ENCODE measurements at regions not wholly inside any gene's neighbourhood (a gene's known extent, or its start where the extent isn't known, plus 50 kb on each side); places are given as distances from the start of the nearest gene placed in this dataset.
A peak's percentile ranks its signal among the peaks of the same experiment; 100 is the strongest.

DNA sequence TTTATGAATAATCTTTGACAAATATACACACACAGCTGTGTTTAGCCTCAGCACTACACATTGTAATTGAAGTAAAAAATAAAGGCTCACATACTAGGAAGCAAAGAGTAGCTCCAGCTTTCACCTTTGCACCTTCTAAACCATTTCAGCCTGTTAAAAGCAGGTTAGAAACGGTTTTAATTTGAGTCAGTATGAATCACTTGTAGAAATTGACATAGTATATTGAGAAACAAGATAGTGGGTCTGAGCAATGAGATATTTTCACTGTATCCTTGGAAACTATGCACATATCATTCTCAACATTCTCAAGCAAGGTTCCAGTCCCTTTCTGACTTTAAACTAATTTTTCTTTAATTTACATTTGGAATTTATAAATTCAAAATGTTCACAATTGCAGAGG lies 380.3 kb downstream of the AASDHPPT start:
- DNase-seq (ENCODE audit: low read depth in 2 of 2) = no peak

DNA sequence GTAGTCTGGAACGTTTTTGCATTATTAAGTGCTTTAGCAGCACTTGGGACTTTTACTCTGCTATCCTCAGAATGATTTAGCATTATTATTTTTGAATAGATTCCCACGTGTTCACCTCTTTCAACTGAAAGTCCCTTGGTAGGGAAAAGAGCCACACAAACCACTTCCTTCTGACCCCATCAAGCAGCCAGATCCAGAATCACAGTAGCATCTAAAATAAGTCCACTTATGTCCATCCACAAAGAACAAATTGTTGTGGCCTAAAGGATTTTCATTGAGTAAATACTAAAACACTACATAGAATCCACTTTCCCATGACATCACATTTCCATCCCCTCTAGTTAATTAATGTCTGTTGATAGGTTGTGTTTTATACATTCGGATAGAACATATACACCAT lies 381.7 kb downstream of the AASDHPPT start:
- DNase-seq (ENCODE audit: low read depth in 2 of 2) = no peak

GRCh38 chr11:106461148-106461691 lies 383.8 kb downstream of the AASDHPPT start:
- DNase-seq (ENCODE audit: low read depth in 2 of 2) = no peak

- no peak for DNase-seq (ENCODE audit: low read depth in 2 of 2)
These were observed 384.5 kb downstream of the AASDHPPT start for GRCh38 chr11:106461839-106462545.

GRCh38 chr11:106463154-106463553 lies 385.7 kb downstream of the AASDHPPT start:
- DNase-seq (ENCODE audit: low read depth in 2 of 2) = no peak

- peak in 1 of 2 donors; percentile 28 for DNase-seq (ENCODE audit: low read depth in 2 of 2)
These were observed 386.3 kb downstream of the AASDHPPT start for GRCh38 chr11:106463796-106464201.

DNA sequence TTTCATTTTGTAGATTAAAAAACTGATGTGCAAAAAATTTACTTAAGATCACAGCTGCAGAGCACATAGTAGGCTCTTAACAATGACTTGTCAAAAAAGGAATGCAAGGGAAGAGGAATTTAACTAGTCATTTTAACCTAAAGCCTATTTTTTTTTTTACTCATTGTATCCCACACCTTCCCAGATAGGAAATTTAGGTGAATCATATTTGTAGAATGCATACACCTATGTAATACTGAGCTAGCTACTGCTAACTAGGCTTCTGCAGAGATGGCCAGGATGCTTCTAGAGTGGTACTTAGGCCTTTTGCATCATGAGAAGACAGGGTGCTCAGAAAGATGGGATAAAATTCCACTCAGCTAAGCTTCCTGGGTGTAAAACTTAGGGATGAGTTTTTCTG lies 387.3 kb downstream of the AASDHPPT start:
- no peak for DNase-seq (ENCODE audit: low read depth in 2 of 2)

- DNase-seq (ENCODE audit: low read depth in 2 of 2) = peak in 1 of 2 donors; percentile 5
These were observed 389.1 kb downstream of the AASDHPPT start for GRCh38 chr11:106466521-106467080.

- DNase-seq (ENCODE audit: low read depth in 2 of 2) = no peak
These were observed 390.0 kb downstream of the AASDHPPT start for GRCh38 chr11:106467501-106467900.

DNA sequence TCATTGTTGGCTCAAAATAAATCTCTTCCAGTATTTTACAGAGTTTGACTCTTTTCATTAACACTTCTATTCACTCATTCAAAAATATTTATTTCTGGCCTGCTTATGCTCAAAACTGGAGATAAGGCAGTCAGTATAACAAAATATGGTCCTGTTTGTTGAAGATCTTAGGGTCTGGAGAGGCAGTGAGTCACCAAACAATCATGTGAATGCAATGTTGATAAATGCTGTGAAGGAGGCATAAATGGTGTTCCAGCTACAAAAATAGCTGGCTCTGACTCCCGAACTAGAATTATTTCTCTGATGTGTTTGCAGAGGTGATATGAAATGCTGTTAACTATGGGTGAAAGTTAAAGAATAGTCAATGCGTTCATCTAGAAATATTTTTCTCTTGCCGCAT lies 390.6 kb downstream of the AASDHPPT start:
- no peak for DNase-seq (ENCODE audit: low read depth in 2 of 2)

DNA sequence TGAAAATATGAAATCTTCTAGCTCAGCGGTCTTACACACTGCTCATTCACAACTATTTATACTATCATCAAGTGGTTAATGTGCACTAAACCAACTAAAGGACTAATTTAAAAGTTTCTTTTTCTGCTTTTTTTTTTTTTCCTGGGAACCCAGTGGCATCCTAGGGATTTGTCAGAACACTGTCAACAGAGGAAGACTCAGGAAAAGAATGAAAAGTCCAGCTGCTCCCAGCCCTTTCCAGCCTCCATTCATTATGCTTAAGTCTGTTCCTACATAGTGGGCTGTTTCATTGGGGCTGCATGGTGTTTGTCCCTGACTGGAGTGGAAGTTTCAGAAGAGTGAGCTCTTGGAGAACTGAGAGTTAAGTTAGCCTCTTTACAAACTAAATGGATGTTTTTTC lies 391.1 kb downstream of the AASDHPPT start:
- DNase-seq (ENCODE audit: low read depth in 2 of 2) = no peak

DNA sequence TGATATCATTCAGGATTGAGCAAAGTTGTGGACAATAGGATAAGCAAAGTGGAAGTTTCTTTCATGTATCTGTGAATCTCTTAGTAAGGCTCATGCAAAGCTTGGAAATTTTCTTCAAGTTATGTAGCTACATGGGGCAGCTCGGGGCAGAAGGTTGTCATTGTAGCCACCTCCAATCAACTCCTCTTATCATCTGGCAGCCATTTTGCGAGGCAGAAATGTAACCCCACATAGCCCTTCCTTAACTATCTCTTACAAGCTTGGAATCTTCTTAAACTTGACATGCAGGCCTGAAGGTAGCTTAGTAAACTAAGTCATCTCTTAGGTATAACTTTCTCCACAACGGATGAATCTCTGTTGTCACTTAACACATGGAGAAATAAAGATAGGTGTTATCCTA lies 392.8 kb downstream of the AASDHPPT start:
- DNase-seq (ENCODE audit: low read depth in 2 of 2) = no peak

GRCh38 chr11:106471276-106471675 lies 393.8 kb downstream of the AASDHPPT start:
- DNase-seq (ENCODE audit: low read depth in 2 of 2) = peak in 1 of 2 donors; percentile 48

GRCh38 chr11:106473089-106473722 lies 395.7 kb downstream of the AASDHPPT start:
- DNase-seq (ENCODE audit: low read depth in 2 of 2) = peak in 1 of 2 donors; percentile 29

GRCh38 chr11:106474274-106474673 lies 396.8 kb downstream of the AASDHPPT start:
- DNase-seq (ENCODE audit: low read depth in 2 of 2) = no peak

GRCh38 chr11:106475181-106475580 lies 397.7 kb downstream of the AASDHPPT start:
- DNase-seq (ENCODE audit: low read depth in 2 of 2) = no peak

- no peak for DNase-seq (ENCODE audit: low read depth in 2 of 2)
These were observed 400.3 kb downstream of the AASDHPPT start for GRCh38 chr11:106477776-106478175.

- DNase-seq (ENCODE audit: low read depth in 2 of 2) = no peak
These were observed 402.2 kb downstream of the AASDHPPT start for GRCh38 chr11:106479646-106480045.

- no peak for DNase-seq (ENCODE audit: low read depth in 2 of 2)
These were observed 403.2 kb downstream of the AASDHPPT start for GRCh38 chr11:106480581-106481190.

DNA sequence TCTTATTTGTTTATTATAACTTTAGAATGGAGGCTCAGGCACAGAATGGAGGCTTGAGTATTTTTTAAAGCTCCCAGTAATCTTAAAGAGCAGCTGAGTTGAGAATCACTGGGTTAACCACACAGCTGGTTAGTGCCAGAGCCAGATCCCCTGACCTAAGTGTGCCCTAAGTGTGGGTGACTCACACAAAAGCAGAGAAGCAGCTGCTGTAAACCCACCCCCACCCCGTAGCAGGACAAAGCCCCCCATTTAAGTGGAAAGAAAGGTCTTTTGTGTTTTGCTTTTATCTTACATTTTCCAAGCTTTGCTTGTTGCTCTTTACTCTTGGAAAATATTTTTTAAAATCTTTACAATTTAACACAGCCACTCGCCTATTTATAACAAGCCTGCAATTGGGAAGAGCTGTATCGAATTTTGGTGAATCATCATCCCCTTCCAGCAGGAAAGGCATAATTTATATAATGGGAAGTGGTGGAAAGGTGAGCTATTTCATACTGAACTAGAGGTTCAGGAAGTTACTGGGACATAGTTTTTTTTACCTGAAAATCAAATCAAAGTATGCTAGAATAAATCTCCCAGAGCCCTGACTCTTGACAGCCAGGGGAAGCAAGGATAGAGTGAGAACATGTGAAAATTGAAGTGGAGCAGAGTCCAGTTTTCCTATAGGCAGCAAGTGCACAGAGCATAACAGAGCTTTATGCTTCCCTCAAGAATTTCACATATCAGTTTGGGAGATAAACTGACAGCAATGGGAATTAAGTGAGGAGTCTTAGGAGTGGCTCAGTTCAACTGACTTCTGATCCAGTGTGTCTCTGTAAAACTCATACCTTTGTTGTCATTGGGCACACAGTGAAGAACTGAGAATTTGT lies 405.7 kb downstream of the AASDHPPT start:
- peak in 1 of 2 donors; percentile 25 for DNase-seq (ENCODE audit: low read depth in 2 of 2)

- no peak for DNase-seq (ENCODE audit: low read depth in 2 of 2)
These were observed 414.3 kb downstream of the AASDHPPT start for GRCh38 chr11:106491751-106492150.
